ENCODE measurements at regions not wholly inside any gene's neighbourhood (a gene's known extent, or its start where the extent isn't known, plus 50 kb on each side); places are given as distances from the start of the nearest gene placed in this dataset.

DNA sequence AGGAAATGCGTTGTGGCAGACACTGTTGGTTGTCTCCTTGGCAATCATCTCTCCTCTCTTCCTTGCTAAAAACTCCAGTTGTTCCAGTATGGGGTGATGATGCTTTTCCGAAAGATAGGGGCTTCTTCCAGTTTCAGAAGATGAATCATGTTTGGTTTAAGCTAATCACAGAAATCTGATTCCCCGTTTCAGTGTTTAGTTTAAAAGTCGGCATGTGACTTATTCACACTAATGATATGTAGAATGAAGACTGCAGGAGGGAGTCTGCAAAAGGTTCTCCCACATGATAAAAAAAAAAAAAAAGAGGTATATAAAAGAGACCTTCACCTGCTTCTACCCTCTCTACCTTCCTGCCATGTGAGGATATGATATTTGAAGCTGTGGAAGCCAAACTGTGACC lies 239.0 kb upstream of the SIX2 start:
- no peak for DNase-seq

DNA sequence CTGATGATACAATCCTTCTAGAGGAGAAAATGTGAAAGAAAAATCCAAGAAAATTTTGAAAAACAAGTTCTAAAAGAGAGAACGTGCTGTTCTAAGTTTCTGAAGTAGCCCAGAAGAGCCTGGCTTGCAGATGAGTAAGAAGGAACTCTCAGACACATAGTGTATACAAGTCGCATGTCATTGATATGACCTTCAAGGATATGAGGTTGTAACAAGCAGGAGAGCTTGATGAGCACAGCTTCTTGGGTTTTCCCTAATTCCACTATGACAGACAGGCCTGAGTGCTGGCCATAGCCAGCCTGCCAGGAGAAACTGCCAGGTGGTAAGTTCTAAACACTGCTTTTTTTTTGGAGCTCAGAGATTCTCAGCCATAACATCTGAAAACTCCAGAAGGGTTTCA lies 235.7 kb upstream of the SIX2 start:
- no peak for DNase-seq

DNA sequence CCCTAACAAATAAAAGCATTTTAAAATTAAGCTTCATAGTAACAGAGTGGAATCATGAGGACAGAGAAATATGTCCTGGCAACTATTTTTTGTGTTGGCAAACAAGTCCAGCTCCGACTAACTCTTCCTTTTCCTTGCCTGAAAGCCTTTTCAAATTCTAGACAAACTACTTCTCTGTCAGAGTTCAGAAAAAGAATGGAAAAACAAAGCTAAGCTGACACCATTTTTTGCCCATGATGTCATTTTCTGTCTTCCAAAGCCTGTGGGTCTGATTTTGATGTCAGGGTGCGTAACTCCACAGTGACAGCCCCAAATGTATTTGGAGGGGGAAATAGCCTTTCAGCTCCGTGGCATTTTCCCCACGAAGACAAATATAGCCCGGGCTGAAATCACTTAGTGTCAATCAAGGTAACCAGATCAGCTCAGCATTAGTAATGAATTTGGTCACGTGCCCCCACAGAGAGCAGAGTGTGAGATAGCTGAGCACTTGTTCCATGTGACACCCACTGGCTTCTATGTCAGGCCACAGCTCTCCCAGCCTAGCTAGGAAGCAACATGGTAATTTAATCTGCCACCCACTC lies 233.0 kb upstream of the SIX2 start:
- no peak for DNase-seq

DNA sequence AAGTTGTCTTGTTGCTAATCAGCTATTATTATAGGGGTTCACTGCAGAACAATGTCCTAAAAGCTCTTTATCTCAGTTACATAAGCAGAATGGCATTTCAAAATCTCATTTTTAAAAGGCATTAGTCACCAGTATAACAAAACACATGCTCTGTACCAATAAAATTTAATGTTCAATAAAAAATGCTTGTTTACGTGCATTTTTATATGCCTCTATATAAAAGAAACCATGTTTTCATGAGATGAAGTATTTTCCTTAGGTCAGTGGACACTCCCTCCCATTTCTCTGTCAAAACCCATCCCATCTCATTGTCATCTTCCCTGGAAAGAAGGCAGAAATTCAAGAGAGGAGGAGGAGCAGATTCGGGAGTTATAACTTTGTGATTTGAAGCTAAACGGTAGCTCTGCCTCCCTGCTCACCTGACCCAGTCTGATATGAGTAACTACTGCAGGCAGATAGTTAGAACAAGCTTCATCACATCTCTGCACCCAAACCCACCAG lies 231.9 kb upstream of the SIX2 start:
- DNase-seq = no peak

DNA sequence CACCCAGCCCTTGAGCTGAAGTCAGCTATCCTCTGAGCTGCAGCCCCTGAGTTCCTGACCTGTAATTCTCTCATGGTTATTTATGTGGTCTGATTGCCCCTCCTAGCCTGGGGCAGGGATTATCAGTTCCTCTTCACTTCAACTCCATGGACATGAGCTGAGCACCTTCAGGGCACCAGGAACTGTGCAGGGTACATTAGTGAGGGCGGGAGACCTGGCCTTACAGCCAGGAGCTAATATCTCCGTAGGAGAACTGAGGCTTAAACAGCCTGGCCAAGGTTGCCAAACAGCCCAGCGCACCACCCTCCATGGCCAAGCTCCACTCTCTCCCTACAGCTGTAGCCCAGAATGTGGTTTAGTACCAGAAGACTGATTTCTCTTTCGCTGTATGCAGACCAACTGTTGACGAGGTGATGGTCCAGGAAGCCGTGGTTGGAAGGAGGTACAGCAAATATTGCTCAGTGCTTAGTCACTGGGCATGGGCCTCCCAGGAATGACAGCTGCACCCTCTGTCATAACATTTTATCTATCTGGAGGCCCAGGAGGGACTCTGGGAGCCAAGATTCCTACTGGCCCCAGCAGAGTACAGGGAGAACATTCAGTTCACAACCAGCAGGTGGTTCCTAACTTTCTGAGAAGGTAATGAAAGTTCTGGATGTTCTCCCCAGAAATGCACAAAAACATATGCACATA lies 228.7 kb upstream of the SIX2 start:
- peak; percentile 38 for DNase-seq

DNA sequence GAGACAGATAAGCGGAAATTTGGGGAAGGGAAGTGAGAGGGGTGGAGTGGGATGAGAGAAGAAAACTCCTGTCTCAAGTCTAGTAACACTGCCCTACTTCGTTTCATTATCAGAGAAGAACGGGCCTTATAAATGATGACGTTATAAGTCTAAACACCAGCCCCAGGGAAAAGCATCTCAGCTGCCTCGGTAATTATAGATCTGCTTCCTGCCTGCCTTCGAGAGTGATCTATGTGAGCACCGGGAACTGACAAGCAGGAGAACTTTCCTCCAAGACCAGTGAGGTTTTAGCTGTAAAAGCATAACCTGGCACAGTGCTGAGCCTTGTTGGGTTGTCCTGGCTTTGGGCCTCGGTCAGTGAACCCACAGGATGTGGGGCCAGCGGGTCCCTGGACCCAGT lies 227.9 kb upstream of the SIX2 start:
- no peak for DNase-seq

DNA sequence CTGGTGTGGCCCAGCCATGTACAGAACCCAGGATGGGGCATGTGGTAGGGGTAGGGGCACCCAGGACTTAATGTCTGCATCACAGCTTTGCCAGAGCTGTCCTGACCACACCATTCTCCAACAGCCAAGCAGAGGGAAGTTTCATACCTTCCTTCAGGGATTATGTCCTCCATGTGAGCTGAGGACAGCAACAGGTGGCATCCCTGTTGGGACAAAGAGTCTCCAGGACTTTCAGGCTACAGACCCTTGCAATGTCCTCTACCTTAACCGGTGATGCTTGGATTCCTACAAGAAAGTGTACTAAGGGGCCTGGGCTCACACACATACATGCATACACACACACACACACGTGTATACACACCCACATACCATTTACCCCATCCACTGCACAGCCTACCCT lies 227.0 kb upstream of the SIX2 start:
- no peak for DNase-seq

DNA sequence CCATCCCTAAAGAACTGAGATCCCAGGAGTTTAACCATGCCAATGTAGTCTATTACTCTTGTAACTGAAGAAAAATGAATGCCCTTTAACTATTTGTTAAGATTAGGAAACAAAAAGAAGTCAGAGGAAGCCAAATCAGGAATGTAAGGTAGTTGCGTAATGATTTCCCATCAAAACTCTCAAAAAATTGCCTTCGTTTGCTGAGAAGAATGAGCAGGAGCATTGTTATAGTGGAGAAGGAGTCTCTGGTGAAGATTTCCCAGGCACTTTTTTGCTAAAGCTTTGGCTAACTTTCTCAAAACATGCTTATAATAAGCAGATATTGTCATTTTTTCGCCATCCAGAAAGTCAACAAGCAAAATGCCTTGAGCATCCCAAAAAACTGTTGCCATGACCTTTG lies 224.0 kb upstream of the SIX2 start:
- DNase-seq = no peak

DNA sequence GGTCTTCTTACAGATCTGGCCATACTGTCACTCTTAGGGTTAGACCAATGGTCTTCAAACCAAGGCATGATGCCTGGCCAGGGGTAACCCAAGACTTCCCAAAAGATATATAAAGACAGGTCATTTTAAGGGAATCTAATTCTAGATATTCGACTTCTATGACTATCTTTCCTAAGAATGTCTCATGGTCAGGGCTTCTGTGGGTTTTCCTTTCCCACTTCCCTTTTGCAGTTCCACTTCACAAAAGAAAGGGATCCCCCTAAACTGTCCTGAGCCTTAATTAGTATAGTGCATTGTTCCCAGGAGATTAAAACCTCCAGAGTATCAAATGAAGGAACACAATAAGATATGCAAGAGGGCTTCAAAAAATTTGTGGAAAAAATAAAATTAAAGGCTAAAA lies 223.6 kb upstream of the SIX2 start:
- peak; percentile 52 for DNase-seq

DNA sequence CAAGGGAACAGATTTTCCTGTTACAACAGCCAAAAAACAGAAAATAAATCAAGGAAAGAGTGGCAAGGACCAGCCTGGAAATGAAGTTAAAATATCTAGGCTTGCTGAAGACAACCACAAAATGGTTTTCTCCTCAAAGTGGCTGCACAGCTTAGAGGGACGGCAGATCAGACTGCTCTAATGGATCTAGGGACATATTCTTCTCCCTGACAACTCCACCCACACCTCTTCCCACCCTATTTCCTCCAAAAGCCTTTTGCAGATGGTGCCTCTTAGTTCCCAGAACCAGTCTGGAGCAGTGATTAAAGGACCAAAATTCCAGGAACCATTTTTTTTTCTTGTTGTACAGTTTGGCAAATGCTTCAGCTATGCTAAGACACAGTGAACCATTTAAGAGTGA lies 220.2 kb upstream of the SIX2 start:
- DNase-seq = no peak

DNA sequence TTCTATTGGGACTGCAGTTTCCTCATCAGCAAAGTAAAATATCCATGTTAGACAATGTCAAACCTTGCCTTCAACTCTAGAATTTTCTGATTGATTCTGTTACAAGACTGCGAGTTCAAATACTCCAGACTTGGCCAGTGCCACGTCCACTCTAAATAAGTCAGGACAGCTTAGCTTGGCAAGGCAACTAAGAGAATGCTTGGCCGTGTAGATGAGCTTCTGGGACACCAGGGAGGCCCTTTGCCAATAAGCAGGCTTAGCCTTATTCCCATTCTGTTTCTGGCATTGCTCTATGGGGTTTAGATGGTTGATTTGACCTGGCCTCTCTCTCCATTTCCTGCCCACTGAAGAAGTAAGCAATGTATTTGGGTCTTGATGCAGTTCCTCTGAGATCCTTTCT lies 218.1 kb upstream of the SIX2 start:
- no peak for DNase-seq

DNA sequence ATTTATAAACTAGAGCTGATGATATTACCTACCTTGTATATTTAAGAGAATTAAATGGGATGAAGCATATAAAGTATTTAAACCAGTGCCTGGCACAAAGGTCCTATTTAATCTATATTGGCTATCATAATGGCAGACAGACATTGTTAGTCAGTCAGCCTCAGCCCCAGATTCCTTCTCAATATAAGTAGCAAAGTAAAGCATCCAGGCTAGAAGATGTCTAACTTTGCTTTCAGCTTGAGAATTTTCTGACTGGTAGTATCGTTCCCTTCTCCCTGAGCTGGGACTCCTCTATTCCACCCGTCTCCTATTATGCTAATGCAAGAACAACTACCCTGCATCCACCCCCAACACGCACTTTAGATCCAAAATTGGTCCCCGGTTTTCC lies 215.7 kb upstream of the SIX2 start:
- DNase-seq = no peak

DNA sequence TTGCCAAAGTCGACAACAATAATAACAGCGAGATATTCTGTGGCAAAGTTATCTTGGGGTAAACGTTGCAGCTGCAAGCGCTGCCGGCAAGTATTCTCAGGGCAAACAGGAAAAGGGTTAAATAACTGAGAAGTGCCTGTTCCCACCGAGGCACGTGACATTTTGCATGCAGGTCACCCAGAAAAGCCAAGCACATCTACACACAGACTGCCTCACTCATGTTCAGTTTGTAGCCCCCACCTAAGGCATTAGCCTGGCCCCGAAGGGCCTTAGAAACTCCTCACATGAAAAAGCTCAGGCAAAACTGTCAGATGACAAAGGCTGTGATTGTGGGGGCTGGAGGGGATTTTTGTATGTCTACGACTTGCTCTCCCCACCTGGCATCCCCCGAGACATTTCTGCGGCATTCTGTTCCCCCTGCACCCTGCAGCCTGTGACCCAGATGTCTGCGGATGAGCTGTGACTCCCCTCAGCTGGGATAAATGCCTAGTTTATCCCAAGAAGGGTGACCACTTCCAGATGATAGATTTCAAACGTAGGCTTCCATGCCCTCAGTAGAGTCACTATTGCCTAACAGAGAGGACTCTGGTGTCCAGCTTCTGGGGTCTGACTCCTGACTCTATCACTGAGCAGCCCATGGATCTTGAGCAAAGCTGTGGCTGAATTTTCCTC lies 215.2 kb upstream of the SIX2 start:
- no peak for DNase-seq

DNA sequence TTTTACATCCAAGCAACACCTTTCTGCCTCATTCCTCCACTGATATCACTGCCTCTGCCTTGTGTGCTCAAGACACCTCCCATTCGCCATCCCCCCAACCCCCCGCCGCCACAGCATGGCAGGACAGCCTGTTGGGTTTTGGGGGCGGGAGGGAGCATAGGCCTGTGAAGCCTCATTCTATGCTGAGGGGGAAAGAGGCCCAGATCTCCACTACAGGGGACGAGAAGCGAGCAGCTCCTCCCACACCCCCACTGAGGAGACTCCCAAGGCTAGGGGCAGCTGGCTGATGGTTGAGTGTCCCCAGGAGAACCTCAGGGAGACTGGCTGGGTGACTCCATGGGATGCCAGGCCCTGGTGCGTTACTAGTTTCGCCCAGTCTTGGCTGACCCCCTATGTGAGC lies 214.3 kb upstream of the SIX2 start:
- no peak for DNase-seq

DNA sequence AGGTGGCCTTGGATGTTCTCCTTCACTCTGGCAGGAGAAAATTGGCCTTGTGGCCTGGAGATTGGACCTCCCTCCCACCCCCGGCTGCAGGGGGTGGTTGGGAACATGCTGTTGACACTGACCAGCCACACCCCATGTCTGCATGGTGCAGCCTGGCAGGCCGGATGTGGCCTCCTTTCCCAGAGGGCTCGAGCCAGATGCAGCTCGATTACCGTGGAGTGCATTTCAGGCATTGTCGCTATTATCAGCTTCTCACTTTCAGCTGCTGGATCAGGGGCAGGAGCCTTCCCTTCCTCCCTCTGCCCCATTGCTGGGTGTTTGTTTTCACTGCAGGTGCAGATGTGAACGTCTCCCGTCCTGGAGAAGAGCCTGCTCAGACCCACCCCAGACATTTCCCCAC lies 211.0 kb upstream of the SIX2 start:
- no peak for DNase-seq

DNA sequence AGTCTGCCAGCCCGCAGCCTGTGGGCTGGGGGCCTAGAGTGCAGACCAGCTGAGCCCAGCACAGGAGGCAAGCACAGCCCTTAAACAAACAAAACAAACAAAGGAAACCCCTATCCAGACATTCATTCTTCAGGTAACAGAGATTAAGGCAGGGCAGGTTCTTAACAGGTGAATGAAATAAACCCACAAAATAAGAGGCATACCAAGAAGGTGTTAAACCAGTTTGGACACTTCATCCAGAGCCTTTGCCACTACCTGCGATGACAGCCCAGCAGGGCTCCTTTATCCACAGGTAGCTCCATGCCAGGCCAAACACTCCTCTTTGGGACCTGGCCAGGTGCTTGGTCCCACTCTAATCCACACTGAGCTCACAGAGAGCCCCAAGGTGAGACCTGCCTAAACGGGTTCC lies 209.7 kb upstream of the SIX2 start:
- DNase-seq = no peak

DNA sequence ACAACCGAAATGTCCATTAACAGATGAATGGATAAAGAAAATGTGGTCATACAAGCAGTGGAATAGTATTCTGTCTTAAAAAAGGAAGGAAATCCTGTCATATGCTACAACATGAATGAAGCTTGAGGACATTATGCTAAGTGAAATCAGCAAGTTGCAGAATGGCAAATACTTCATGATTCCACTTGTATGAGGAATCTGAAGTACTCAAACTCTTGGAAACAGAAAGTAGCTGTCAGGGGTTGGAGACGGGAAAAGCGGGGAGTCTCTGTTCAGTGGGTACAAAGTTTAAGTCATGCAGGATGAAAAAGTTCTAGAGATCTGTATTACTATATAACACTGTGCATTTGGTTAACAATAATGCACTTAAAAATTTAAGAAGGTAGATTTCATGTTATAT lies 209.0 kb upstream of the SIX2 start:
- DNase-seq = no peak

DNA sequence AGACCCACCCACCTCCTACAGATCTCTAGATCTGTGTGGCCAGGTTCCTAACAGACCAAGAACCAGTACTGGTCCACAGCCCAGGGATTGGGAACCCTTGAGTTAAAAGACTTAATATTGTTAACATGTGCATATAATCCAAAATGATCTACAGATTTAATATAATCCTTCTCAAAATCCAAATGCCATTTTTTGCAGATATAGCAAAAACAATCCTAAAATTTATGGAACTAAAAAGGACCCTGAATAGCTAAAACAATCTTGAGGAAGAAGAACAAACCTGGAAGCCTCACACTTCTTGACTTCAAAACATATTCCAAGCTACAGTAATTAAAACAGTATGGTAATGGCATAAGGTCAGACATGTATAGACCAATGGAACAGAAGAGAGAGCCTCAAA lies 206.9 kb upstream of the SIX2 start:
- DNase-seq = no peak

DNA sequence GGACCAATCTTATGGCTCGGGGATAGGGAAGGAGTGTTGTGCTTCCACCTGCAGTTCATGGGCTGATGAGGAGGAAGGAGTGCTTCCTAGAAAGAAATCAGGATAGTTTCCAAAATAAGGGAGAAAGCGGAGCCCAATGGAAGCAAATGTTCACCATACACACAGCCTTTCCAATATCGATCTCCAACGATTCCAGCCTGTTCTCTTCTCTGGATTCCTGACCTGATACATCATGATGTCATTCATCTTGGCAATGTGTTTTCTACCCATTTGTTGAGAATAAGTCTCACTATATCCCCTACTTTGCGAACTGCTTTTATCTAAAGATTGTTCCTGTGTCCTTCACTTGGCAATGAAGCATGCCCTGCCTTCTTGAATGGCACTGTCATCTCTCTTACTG lies 205.3 kb upstream of the SIX2 start:
- no peak for DNase-seq

DNA sequence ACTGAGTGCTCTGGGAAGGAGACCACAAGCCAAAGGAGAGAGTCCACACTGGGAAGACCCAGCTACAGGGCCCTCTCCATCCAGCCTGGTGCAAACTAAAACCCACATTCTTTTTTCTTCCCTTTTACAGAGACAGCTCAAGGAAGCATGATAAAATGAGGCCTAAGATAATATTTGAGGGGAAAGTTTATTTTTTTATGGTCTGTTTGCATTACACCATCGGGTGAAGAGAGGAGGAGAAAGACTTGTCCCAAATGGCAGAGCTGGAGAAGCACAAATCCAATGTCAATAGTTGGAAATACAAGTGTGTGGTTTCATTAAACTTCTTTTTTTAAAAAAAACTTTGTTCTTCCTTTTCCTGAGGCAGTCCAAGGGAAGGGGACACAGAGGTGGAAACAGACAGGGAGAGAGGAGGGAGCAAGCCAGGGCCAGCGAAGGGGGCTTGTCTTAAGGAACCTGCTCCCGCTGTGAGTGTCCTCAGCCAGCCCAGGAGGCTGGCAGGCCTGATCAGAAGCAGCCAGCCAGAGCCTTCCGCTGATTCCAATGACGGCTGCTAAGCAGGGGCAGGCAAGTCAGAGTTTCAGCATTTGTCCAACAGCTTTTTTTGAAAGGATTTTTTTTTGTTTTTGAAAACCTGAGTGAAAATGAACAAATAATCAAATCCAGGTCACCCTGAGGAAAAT lies 203.8 kb upstream of the SIX2 start:
- no peak for DNase-seq

DNA sequence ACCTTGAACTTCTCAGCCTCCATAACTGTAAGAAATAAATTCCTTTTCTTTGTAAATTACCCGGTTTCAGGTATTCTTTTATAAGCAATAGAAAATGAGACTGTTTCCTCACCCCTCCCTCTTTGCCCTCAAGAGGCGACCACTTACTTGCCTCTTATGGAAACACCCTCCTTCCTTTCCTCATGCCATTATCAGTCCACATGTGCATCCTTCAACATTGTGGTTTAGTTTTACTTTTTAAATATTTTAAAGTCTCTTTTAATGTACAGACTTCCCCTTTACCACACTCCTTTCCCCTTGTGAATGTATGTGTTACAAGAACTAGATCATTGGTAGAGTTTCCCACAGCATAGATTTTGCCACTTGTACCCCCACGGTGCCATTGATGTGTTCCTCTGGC lies 202.4 kb upstream of the SIX2 start:
- no peak for DNase-seq

DNA sequence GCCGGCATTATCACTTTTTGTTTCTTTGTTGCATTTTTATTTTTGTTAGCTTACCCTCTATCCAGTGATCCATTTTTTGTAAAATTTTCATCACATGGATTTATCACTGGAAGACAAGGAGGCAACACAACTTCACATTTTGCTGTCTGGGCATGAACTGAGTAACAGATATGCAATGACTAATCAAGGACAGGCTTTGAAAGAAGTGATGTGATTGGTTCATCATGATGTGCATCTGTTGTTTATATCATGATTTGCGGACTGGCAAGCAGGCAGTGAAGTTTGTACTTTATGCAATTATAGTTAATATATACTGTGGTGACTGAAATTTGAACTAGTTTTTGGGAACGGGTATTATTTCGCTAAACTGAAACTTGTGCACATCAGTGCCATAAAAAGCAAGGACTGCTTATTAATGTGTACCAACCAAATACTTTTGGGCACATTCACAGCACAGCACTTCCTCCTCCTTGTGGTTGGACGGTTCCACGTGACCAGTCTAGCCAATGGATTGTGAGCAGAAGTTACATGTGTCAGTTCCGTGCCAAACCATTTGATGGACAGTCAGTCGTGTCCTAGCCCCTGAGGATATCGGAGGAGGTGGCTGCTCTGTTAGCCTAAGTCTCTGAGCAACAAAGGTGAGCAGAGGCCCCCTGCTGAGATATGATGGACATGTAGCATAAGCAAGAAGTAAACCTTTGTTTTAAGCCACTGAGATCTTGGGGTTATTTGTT lies 201.4 kb upstream of the SIX2 start:
- DNase-seq = no peak

DNA sequence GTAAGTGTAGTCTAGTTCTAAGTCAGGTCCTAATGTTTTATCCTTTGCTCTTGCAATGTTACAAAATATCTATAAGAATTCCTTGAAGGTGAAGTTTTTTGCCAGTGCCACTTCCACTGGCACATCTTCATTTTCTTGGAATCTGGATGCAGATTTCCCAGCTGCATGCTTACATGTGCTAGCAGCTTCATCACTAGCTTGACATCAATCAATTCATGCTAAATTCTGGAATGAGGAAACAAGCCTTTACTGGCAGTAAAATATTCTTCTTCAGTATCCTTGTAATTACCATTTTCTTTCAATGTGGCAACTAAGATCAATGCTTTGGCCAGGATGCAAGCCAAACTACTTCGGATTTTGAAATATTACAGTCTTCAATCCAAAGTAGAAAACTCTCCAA lies 200.6 kb upstream of the SIX2 start:
- DNase-seq = no peak
